ENCODE measurements at regions not wholly inside any gene's neighbourhood (a gene's known extent, or its start where the extent isn't known, plus 50 kb on each side); places are given as distances from the start of the nearest gene placed in this dataset.

DNA sequence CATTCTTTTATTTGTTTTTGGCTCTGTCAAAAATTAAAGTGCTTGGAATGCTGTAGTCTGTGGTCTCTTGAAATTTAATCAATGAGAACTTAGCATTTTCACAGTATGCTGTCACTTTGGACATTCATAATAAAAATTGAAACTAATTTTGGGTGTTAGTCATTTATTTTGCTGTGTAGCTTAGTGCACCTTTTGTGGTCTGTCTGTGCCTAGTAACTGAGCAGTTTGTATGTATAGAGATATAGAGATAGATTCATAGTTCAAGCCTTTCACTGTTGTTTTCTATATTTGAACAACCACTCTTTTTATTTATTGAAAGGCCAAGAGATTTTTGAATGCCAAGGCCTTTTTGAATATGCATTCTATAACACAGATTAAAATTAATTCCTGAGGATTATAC, 86.4 kb upstream of the TIAM2 start:
- Mint-ChIP-seq H3K4me1 (no peaks in the 10 kb centered on the region), H3K27ac (no peak overlapping the region), H3K4me3 (no peak overlapping the region), H3K9me3 (no peaks in the 10 kb centered on the region), H3K36me3 (peaks cover 0 to 7% of the 10 kb centered on the region in 2 donors), H3K27me3 (ENCODE audit: low read depth in 3 of 3) (no peaks in the 10 kb centered on the region)
- Histone ChIP-seq H3K27me3 (ENCODE audit: control insufficient read depth in 2 of 2, insufficient read depth in 2 of 2, low read length in 2 of 2) (no peaks in the 10 kb centered on the region), H3K4me3 (replicated peaks in 1 of 3; ENCODE audit: low read depth in 2 of 3, low read length in 3 of 3) (no peak overlapping the region), H2AFZ (ENCODE audit: insufficient read depth, low read depth, low read length, poor library complexity, severe bottlenecking) (no peak overlapping the region), H4K20me1 (ENCODE audit: insufficient read depth, low read length) (no peaks in the 10 kb centered on the region), H3K4me2 (replicated peaks; ENCODE audit: extremely low read depth, low read length, poor library complexity, severe bottlenecking) (no peak overlapping the region), H3K36me3 (replicated peaks in 1 of 2; ENCODE audit: control insufficient read depth in 1 of 2, insufficient read depth in 2 of 2, low read length in 2 of 2) (peaks cover 0 to 25% of the 10 kb centered on the region in 2 donors), H3K27ac (ENCODE audit: low read depth in 1 of 2, low read length in 2 of 2) (no peak overlapping the region), H3K79me2 (ENCODE audit: insufficient read depth, low read length) (no peaks in the 10 kb centered on the region), H3K9ac (ENCODE audit: insufficient read depth, low read length, poor library complexity, severe bottlenecking) (no peak overlapping the region), H3K4me1 (ENCODE audit: control insufficient read depth in 1 of 2, insufficient read depth in 2 of 2, low read length in 2 of 2) (no peaks in the 10 kb centered on the region), H3K9me3 (replicated peaks in 1 of 2; ENCODE audit: control insufficient read depth in 1 of 2, insufficient read depth in 1 of 2, low read length in 2 of 2) (no peaks in the 10 kb centered on the region)
- intact Hi-C loops (cut with micrococcal nuclease) = no loop called here
- TF ChIP-seq, protein P1, sequence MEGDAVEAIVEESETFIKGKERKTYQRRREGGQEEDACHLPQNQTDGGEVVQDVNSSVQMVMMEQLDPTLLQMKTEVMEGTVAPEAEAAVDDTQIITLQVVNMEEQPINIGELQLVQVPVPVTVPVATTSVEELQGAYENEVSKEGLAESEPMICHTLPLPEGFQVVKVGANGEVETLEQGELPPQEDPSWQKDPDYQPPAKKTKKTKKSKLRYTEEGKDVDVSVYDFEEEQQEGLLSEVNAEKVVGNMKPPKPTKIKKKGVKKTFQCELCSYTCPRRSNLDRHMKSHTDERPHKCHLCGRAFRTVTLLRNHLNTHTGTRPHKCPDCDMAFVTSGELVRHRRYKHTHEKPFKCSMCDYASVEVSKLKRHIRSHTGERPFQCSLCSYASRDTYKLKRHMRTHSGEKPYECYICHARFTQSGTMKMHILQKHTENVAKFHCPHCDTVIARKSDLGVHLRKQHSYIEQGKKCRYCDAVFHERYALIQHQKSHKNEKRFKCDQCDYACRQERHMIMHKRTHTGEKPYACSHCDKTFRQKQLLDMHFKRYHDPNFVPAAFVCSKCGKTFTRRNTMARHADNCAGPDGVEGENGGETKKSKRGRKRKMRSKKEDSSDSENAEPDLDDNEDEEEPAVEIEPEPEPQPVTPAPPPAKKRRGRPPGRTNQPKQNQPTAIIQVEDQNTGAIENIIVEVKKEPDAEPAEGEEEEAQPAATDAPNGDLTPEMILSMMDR (IDR thresholded peaks at IDR 0.05) = no peak
- DNase-seq = no peak

DNA sequence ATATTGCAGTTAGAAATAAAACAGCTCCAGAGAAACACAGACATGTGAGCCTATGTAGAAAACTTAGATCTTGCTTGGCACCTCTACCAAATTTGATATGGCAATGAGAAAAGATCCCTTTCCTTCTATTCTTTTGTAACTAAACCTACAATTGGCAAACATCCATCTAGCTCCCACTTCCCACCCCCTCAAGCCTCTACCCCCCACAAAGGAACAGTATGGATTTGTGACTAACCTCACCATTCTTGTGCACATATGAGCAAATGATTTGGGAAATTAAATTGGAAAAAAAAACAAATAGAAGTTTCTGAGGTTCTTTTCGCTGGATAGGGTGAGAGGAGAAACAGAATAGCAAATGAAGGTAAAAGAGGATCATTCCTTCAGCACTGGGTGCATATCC, 85.8 kb upstream of the TIAM2 start:
- no peaks in the 10 kb centered on the region for H3K27me3 Mint-ChIP-seq (ENCODE audit: low read depth in 3 of 3)
- 100% methylated on average over 1 of the region's 1 CpG for WGBS (ENCODE audit: insufficient coverage)
- H3K36me3 ChIP-seq (replicated peaks in 1 of 2; ENCODE audit: control insufficient read depth in 1 of 2, insufficient read depth in 2 of 2, low read length in 2 of 2) = peaks cover 0 to 25% of the 10 kb centered on the region in 2 donors

More for the DNA sequence above, 85.8 kb upstream of the TIAM2 start:
- H4K20me1 ChIP-seq (ENCODE audit: insufficient read depth, low read length) = no peaks in the 10 kb centered on the region
- Mint-ChIP-seq H3K4me3 (no peak overlapping the region), H3K27ac (no peak overlapping the region), H3K9me3 (no peaks in the 10 kb centered on the region), H3K4me1 (no peaks in the 10 kb centered on the region), H3K36me3 (peaks cover 0 to 7% of the 10 kb centered on the region in 2 donors)
- H3K4me2 ChIP-seq (replicated peaks; ENCODE audit: extremely low read depth, low read length, poor library complexity, severe bottlenecking) = no peak overlapping the region
- no peak overlapping the region for H2AFZ ChIP-seq (ENCODE audit: insufficient read depth, low read depth, low read length, poor library complexity, severe bottlenecking)
- H3K9me3 ChIP-seq (replicated peaks in 1 of 2; ENCODE audit: control insufficient read depth in 1 of 2, insufficient read depth in 1 of 2, low read length in 2 of 2) = no peaks in the 10 kb centered on the region
- DNase-seq = no peak
- H3K4me1 ChIP-seq (ENCODE audit: control insufficient read depth in 1 of 2, insufficient read depth in 2 of 2, low read length in 2 of 2) = no peaks in the 10 kb centered on the region
- intact Hi-C loops (cut with micrococcal nuclease) = no loop called here
- no peaks in the 10 kb centered on the region for H3K27me3 ChIP-seq (ENCODE audit: control insufficient read depth in 2 of 2, insufficient read depth in 2 of 2, low read length in 2 of 2)
- TF ChIP-seq, protein P1 (IDR thresholded peaks at IDR 0.05) = no peak
- no peak overlapping the region for H3K4me3 ChIP-seq (replicated peaks in 1 of 3; ENCODE audit: low read depth in 2 of 3, low read length in 3 of 3)
- no peaks in the 10 kb centered on the region for H3K79me2 ChIP-seq (ENCODE audit: insufficient read depth, low read length)
- no peak overlapping the region for H3K27ac ChIP-seq (ENCODE audit: low read depth in 1 of 2, low read length in 2 of 2)
- no peak overlapping the region for H3K9ac ChIP-seq (ENCODE audit: insufficient read depth, low read length, poor library complexity, severe bottlenecking)

All from CD14-positive monocyte (primary cell).